SK-N-MC (cell line): ENCODE measurements at regions not wholly inside any gene's neighbourhood (a gene's known extent, or its start where the extent isn't known, plus 50 kb on each side); places are given as distances from the start of the nearest gene placed in this dataset.

Experiments used
- EZH2 ChIP-seq: fragments of 200-600 bp; sonication (generic); IDR thresholded peaks from one replicate; pipeline ENCODE4 v1.6.1; 2017; ENCODE audit warnings: antibody characterized with exemption
- FOXP2 ChIP-seq: optimal IDR thresholded peaks from 2 replicates; pipeline ENCODE3; 2011; ENCODE audit warnings: mild to moderate bottlenecking, moderate library complexity; ENCODE audit not compliant: insufficient read depth; ENCODE audit errors: extremely low read length, control extremely low read depth
- POLR2AphosphoS5 ChIP-seq: IDR thresholded peaks from 2 replicates; pipeline ENCODE4 v1.6.1; 2012; ENCODE audit warnings: mild to moderate bottlenecking, low read depth, low read length, borderline replicate concordance

DNA sequence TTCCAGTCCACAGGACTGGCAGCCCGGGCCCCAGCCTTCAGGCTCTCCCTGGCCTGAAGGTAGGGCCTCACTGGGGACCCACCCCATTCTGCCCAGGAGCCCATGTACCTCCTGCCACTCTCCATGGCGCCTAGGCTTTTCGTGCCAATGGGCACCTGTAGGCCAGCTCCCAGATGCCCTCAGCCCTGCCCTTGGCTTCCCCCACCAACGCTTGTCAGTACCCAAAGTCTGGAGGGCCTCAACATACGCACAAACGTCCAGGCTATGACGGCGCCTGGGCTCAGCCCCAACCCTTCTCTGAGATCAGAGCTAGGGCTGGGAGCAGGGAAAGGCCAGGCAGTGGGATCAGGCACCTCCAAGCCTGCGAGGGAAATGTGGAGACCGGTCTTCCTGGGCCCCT lies 816.9 kb upstream of the LUZP2 start:
- no peak for TF ChIP-seq FOXP2
- no peak for TF ChIP-seq POLR2AphosphoS5
- no peak for TF ChIP-seq EZH2
